ENCODE measurements at regions not wholly inside any gene's neighbourhood (a gene's known extent, or its start where the extent isn't known, plus 50 kb on each side); places are given as distances from the start of the nearest gene placed in this dataset.

- H3K36me3 Mint-ChIP-seq (ENCODE audit: low read depth), result no peaks in the 10 kb centered on the region
- H3K27ac ChIP-seq (ENCODE audit: low read depth), result no peak overlapping the region
- TF ChIP-seq ZNF331 (CRISPR knock-in tag; IDR thresholded peaks at IDR 0.05; ENCODE audit: low read depth) (no peak), NANOG (IDR thresholded peaks at IDR 0.05; ENCODE audit: borderline replicate concordance) (peak; percentile 36; the same call in 1 of the 2 replicates)
- peak overlapping the region; percentile 81; the same call in 1 of the 2 replicates for H3K27ac Mint-ChIP-seq
- no peaks in the 10 kb centered on the region for H4K20me1 ChIP-seq (replicated peaks; ENCODE audit: insufficient read depth)
- peaks cover 3% of the 10 kb centered on the region for H3K27me3 Mint-ChIP-seq (ENCODE audit: insufficient read depth, low read depth, poor library complexity)
- H3K4me2 ChIP-seq, result peak overlapping the region; percentile 55; the same call in 1 of the 2 replicates
- H3K4me3 ChIP-seq, result no peak overlapping the region
- H3K4me1 ChIP-seq (ENCODE audit: insufficient read depth), result peaks cover 44% of the 10 kb centered on the region
- ATAC-seq (no peak), DNase-seq (ENCODE audit: low spot score) (no peak)
- H3K36me3 ChIP-seq (ENCODE audit: insufficient read depth), result no peaks in the 10 kb centered on the region
- H3F3A ChIP-seq (replicated peaks; ENCODE audit: low read depth), result no peaks in the 10 kb centered on the region
- H3K27me3 ChIP-seq (ENCODE audit: insufficient read depth), result no peaks in the 10 kb centered on the region
- H3K9me3 Mint-ChIP-seq, result no peaks in the 10 kb centered on the region
- H3K4me1 Mint-ChIP-seq, result peaks cover 39% of the 10 kb centered on the region
- H3K4me3 Mint-ChIP-seq, result no peak overlapping the region
- H2AFZ ChIP-seq, result no peak overlapping the region
- no peaks in the 10 kb centered on the region for H3K79me2 ChIP-seq (replicated peaks; ENCODE audit: insufficient read depth)
- peaks cover 3% of the 10 kb centered on the region; the same call in 1 of the 2 replicates for H3K9me2 ChIP-seq (ENCODE audit: insufficient read depth)
Measured at GRCh38 chr2:187615902-187616301, 61.7 kb upstream of the TFPI start.

- Histone ChIP-seq H4K20me1 (replicated peaks; ENCODE audit: insufficient read depth) (no peaks in the 10 kb centered on the region), H2AFZ (no peak overlapping the region), H3K27me3 (ENCODE audit: insufficient read depth) (no peaks in the 10 kb centered on the region), H3K4me1 (ENCODE audit: insufficient read depth) (peaks cover 54% of the 10 kb centered on the region), H3K36me3 (ENCODE audit: insufficient read depth) (no peaks in the 10 kb centered on the region), H3F3A (replicated peaks; ENCODE audit: low read depth) (no peaks in the 10 kb centered on the region), H3K79me2 (replicated peaks; ENCODE audit: insufficient read depth) (no peaks in the 10 kb centered on the region), H3K4me3 (no peak overlapping the region), H3K4me2 (no peak overlapping the region), H3K27ac (ENCODE audit: low read depth) (no peak overlapping the region), H3K9me2 (ENCODE audit: insufficient read depth) (peaks cover 3% of the 10 kb centered on the region; the same call in 1 of the 2 replicates)
- Mint-ChIP-seq H3K4me1 (peaks cover 46% of the 10 kb centered on the region), H3K9me3 (no peaks in the 10 kb centered on the region), H3K27ac (peak overlapping the region; percentile 39; the same call in 1 of the 2 replicates), H3K36me3 (ENCODE audit: low read depth) (no peaks in the 10 kb centered on the region), H3K4me3 (no peak overlapping the region), H3K27me3 (ENCODE audit: insufficient read depth, low read depth, poor library complexity) (peaks cover 3% of the 10 kb centered on the region)
- no peak for ATAC-seq
- no peak for TF ChIP-seq REST (IDR thresholded peaks at IDR 0.05; ENCODE audit: unreplicated experiment)
- no peak for TF ChIP-seq ZNF114 (CRISPR knock-in tag; IDR thresholded peaks at IDR 0.05)
- no peak for TF ChIP-seq STAT1 (IDR thresholded peaks at IDR 0.05; ENCODE audit: unreplicated experiment)
- no peak for TF ChIP-seq EZH2 (IDR thresholded peaks at IDR 0.05; ENCODE audit: low read depth, unreplicated experiment)
- no peak for TF ChIP-seq ZNF331 (CRISPR knock-in tag; IDR thresholded peaks at IDR 0.05; ENCODE audit: low read depth)
- no peak for TF ChIP-seq POLR2AphosphoS5 (IDR thresholded peaks at IDR 0.05; ENCODE audit: low read depth)
- no peak for DNase-seq (ENCODE audit: low spot score)
Measured at GRCh38 chr2:187617120-187617519, 62.9 kb upstream of the TFPI start.

GRCh38 chr2:187617905-187618304 is 63.7 kb upstream of the TFPI start:
- Histone ChIP-seq H4K20me1 (replicated peaks; ENCODE audit: insufficient read depth) (no peaks in the 10 kb centered on the region), H3K27ac (ENCODE audit: low read depth) (no peak overlapping the region), H3K4me1 (ENCODE audit: insufficient read depth) (peaks cover 59% of the 10 kb centered on the region), H3K9me2 (ENCODE audit: insufficient read depth) (peaks cover 3% of the 10 kb centered on the region; the same call in 1 of the 2 replicates), H3K79me2 (replicated peaks; ENCODE audit: insufficient read depth) (no peaks in the 10 kb centered on the region), H3K36me3 (ENCODE audit: insufficient read depth) (no peaks in the 10 kb centered on the region), H3K4me2 (no peak overlapping the region), H3F3A (replicated peaks; ENCODE audit: low read depth) (no peaks in the 10 kb centered on the region), H3K27me3 (ENCODE audit: insufficient read depth) (no peaks in the 10 kb centered on the region), H2AFZ (no peak overlapping the region), H3K4me3 (no peak overlapping the region)
- Mint-ChIP-seq H3K27me3 (ENCODE audit: insufficient read depth, low read depth, poor library complexity) (peaks cover 3% of the 10 kb centered on the region), H3K4me3 (no peak overlapping the region), H3K36me3 (ENCODE audit: low read depth) (no peaks in the 10 kb centered on the region), H3K27ac (no peak overlapping the region; the same call in 1 of the 2 replicates), H3K9me3 (no peaks in the 10 kb centered on the region), H3K4me1 (peaks cover 50% of the 10 kb centered on the region)
- ATAC-seq, result no peak
- DNase-seq (ENCODE audit: low spot score), result no peak
- TF ChIP-seq ZNF331 (CRISPR knock-in tag; IDR thresholded peaks at IDR 0.05; ENCODE audit: low read depth), result no peak
- no peak for TF ChIP-seq POLR2AphosphoS5 (IDR thresholded peaks at IDR 0.05; ENCODE audit: low read depth)
